ENCODE measurements at regions not wholly inside any gene's neighbourhood (a gene's known extent, or its start where the extent isn't known, plus 50 kb on each side); places are given as distances from the start of the nearest gene placed in this dataset.

DNA sequence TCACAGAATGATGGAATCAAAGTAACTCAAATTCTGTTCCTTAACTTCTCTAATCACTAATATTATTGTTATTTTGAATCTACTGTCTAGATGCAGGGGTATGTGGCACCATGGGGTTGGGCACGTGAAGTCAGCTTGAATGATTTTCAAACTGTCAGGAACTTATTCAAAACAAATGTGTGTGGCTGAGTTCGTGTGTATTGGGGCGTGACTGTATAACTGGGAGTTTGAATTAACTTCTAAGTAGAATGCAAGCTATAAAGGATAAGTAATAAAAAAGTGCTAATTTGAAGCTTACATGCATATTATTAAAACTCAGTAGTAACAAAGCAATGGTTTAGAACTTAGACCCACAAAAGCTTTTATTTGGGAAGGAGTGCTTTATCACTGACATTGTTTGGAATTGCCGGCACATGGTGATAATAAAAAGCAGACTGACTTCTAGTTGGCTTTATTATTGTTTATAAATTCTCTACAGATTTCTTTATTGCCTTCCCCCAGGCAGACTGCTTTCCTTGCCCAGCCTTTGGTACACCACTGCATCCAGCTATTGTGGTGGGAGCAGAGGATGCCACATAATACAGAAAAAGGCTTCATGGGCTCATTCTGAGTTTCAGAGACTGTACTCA, 84.3 kb downstream of the TENT5C start:
- DNase-seq (ENCODE audit: low read depth in 1 of 2, low spot score in 1 of 2) = no peak
- TF ChIP-seq, protein P1, sequence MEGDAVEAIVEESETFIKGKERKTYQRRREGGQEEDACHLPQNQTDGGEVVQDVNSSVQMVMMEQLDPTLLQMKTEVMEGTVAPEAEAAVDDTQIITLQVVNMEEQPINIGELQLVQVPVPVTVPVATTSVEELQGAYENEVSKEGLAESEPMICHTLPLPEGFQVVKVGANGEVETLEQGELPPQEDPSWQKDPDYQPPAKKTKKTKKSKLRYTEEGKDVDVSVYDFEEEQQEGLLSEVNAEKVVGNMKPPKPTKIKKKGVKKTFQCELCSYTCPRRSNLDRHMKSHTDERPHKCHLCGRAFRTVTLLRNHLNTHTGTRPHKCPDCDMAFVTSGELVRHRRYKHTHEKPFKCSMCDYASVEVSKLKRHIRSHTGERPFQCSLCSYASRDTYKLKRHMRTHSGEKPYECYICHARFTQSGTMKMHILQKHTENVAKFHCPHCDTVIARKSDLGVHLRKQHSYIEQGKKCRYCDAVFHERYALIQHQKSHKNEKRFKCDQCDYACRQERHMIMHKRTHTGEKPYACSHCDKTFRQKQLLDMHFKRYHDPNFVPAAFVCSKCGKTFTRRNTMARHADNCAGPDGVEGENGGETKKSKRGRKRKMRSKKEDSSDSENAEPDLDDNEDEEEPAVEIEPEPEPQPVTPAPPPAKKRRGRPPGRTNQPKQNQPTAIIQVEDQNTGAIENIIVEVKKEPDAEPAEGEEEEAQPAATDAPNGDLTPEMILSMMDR (IDR thresholded peaks at IDR 0.05; ENCODE audit: insufficient read depth, low read length) = no peak
- TF ChIP-seq POLR2AphosphoS5 (IDR thresholded peaks at IDR 0.05; ENCODE audit: low read depth) (no peak), GABPA (IDR thresholded peaks at IDR 0.05; ENCODE audit: low read depth) (no peak), SPI1 (IDR thresholded peaks at IDR 0.05; ENCODE audit: borderline replicate concordance, low read depth) (no peak)
- TF ChIP-seq, protein P2, sequence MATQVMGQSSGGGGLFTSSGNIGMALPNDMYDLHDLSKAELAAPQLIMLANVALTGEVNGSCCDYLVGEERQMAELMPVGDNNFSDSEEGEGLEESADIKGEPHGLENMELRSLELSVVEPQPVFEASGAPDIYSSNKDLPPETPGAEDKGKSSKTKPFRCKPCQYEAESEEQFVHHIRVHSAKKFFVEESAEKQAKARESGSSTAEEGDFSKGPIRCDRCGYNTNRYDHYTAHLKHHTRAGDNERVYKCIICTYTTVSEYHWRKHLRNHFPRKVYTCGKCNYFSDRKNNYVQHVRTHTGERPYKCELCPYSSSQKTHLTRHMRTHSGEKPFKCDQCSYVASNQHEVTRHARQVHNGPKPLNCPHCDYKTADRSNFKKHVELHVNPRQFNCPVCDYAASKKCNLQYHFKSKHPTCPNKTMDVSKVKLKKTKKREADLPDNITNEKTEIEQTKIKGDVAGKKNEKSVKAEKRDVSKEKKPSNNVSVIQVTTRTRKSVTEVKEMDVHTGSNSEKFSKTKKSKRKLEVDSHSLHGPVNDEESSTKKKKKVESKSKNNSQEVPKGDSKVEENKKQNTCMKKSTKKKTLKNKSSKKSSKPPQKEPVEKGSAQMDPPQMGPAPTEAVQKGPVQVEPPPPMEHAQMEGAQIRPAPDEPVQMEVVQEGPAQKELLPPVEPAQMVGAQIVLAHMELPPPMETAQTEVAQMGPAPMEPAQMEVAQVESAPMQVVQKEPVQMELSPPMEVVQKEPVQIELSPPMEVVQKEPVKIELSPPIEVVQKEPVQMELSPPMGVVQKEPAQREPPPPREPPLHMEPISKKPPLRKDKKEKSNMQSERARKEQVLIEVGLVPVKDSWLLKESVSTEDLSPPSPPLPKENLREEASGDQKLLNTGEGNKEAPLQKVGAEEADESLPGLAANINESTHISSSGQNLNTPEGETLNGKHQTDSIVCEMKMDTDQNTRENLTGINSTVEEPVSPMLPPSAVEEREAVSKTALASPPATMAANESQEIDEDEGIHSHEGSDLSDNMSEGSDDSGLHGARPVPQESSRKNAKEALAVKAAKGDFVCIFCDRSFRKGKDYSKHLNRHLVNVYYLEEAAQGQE (IDR thresholded peaks at IDR 0.05; ENCODE audit: insufficient replicate concordance, low read depth) = no peak
- no peak overlapping the region for H3K4me3 ChIP-seq (replicated peaks; ENCODE audit: insufficient read depth, low read length)
- H3K27ac ChIP-seq (replicated peaks) = no peak overlapping the region
- H3K27me3 ChIP-seq (ENCODE audit: insufficient read depth, poor library complexity, severe bottlenecking) = no peaks in the 10 kb centered on the region

DNA sequence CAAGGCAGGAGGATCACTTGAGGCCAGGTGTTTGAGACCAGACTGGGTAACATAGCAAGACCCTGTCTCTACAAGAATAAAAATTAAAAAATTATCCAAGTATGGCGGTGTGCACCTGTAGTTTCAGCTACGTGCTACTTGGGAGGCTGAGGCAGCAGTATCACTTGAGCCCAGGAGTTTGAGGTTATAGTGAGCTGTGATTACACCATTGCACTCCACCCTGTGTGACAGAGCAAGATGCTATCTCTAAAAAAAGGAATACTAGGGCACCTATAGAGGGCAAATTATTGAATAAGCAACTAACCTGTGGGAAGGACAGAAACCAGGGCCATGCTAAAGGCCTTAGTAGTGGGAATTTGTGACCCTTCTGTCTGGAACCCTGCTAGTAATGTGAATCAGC, 86.1 kb downstream of the TENT5C start:
- H3K27me3 ChIP-seq (ENCODE audit: insufficient read depth, poor library complexity, severe bottlenecking) = no peaks in the 10 kb centered on the region
- no peak overlapping the region for H3K4me3 ChIP-seq (replicated peaks; ENCODE audit: insufficient read depth, low read length)
- no peak for DNase-seq (ENCODE audit: low read depth in 1 of 2, low spot score in 1 of 2)
- no peak overlapping the region for H3K27ac ChIP-seq (replicated peaks)
- TF ChIP-seq, protein P2 (IDR thresholded peaks at IDR 0.05; ENCODE audit: insufficient replicate concordance, low read depth) = no peak
- no peak for TF ChIP-seq GABPA (IDR thresholded peaks at IDR 0.05; ENCODE audit: low read depth)
- no peak for TF ChIP-seq SPI1 (IDR thresholded peaks at IDR 0.05; ENCODE audit: borderline replicate concordance, low read depth)
- no peak for TF ChIP-seq POLR2AphosphoS5 (IDR thresholded peaks at IDR 0.05; ENCODE audit: low read depth)

DNA sequence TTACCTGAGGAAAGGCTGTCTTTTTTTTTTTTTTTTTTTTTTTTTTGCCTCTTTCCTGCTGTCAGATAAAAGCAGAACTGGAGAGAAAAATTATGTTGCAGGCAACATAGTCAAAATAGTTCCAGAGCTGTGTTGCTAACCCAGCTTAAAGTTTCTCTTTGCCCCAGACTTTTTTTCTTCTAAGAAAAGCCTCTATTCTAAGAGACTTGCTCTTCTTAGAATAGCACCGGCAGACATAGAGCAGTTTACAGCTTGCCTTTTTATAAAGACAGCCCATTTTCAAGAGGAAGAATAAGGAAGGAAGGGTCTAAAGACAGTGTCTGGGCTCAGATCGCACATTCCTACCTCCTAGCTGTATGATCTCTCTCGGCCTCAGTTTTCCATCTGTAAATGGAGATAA, 88.7 kb downstream of the TENT5C start:
- no peak for DNase-seq (ENCODE audit: low read depth in 1 of 2, low spot score in 1 of 2)
- no peaks in the 10 kb centered on the region for H3K27me3 ChIP-seq (ENCODE audit: insufficient read depth, poor library complexity, severe bottlenecking)
- H3K27ac ChIP-seq (replicated peaks) = no peak overlapping the region
- no peak overlapping the region for H3K4me3 ChIP-seq (replicated peaks; ENCODE audit: insufficient read depth, low read length)
- TF ChIP-seq, protein P1 (IDR thresholded peaks at IDR 0.05; ENCODE audit: insufficient read depth, low read length) = no peak
- TF ChIP-seq SPI1 (IDR thresholded peaks at IDR 0.05; ENCODE audit: borderline replicate concordance, low read depth) = no peak
- no peak for TF ChIP-seq GABPA (IDR thresholded peaks at IDR 0.05; ENCODE audit: low read depth)
- no peak for TF ChIP-seq POLR2AphosphoS5 (IDR thresholded peaks at IDR 0.05; ENCODE audit: low read depth)

DNA sequence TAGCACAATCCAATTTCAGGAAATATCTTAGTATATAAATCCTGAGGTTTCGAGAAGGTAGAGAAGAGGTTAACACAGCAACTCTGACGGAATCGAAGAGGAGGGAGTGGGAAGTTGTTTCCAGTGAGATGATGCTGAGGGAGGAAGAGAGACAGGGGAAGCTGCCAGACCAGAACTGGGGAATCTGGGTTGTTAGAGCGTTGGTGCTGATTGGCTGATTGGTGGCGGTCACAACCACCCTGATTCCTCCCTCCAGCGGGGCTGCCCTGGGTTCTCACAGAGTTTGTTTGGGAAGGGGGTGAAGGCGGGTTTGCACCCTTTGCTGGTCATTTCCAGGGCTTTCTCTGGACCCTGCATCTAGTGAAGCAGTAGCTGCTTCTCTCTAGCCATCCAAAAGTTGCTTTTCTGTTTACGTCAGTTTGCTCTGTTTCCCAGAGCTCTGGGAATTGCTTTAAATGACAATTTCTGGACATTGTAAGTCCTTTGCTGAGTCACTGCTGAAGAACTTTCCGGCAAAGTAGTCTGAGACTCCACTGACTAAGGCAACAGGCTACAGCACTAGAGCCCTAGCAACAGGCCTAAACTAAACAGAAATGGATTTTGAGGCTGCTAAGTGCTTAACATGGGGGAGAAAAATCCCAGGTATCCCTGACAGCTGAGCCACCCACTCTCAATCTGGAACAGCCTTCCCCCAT, 90.1 kb downstream of the TENT5C start:
- no peak overlapping the region for H3K4me3 ChIP-seq (replicated peaks; ENCODE audit: insufficient read depth, low read length)
- no peak for DNase-seq (ENCODE audit: low read depth in 1 of 2, low spot score in 1 of 2)
- no peak overlapping the region for H3K27ac ChIP-seq (replicated peaks)
- TF ChIP-seq, protein P1 (IDR thresholded peaks at IDR 0.05; ENCODE audit: insufficient read depth, low read length) = no peak
- no peak for TF ChIP-seq GABPA (IDR thresholded peaks at IDR 0.05; ENCODE audit: low read depth)
- TF ChIP-seq POLR2AphosphoS5 (IDR thresholded peaks at IDR 0.05; ENCODE audit: low read depth) = no peak
- TF ChIP-seq, protein P2 (IDR thresholded peaks at IDR 0.05; ENCODE audit: insufficient replicate concordance, low read depth) = no peak
- no peak for TF ChIP-seq SPI1 (IDR thresholded peaks at IDR 0.05; ENCODE audit: borderline replicate concordance, low read depth)
- H3K27me3 ChIP-seq (ENCODE audit: insufficient read depth, poor library complexity, severe bottlenecking) = no peaks in the 10 kb centered on the region

Data from HL-60 (cell line).